ENCODE measurements at regions not wholly inside any gene's neighbourhood (a gene's known extent, or its start where the extent isn't known, plus 50 kb on each side); places are given as distances from the start of the nearest gene placed in this dataset.
"Not testable (repeated sequence)": the region's sequence is repeated elsewhere in the genome, so short reads cannot be mapped to it uniquely, and the experiment has no call there.

DNA sequence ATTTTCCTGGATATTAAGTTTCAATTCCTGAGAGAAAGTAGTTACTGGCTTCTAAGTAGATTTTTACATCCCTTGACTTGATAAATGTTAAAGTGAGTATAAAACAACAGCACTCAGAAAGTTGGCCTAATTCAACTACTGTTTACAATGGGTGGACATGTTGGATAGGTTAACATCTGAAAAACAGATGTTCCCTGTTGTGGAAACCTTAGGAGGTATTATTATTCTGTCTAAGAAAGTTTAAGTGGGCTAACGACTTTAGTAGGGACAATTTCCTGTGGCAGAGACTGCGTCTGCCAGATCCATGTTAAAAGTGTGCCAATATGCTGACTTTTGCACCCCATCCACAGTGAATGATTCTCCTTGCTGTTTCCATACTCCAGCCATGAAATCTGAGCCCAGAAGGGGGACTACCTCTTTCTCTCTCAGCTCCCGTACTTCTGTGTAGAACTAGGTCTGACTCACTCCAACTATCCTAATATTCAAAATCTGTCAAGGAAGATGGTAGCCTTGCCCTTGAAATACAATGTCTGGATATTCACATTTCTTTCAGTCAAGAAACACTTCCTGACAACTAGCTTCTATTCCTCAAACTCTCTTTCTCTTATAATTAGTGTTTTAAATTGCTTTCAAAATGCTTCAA is 327.5 kb upstream of the HNRNPA3 start:
- no peaks in the 10 kb centered on the region for H3K4me1 ChIP-seq (ENCODE audit: control insufficient read depth, insufficient read depth, low read length, poor library complexity, severe bottlenecking)
- WGBS, 2 experiments (ENCODE audit: insufficient coverage in 2 of 2): 70 to 86% methylated on average over 1 to 2 of the region's 3 CpGs
- H3K9me3 ChIP-seq (ENCODE audit: control insufficient read depth, low read length): no peaks in the 10 kb centered on the region
- H3K27ac ChIP-seq (ENCODE audit: low read depth, low read length, severe bottlenecking): no peak overlapping the region
- H3K4me3 ChIP-seq (ENCODE audit: extremely low read depth, insufficient read depth, low read length, poor library complexity, severe bottlenecking): no peak overlapping the region
- H3K36me3 ChIP-seq (ENCODE audit: control insufficient read depth, insufficient read depth, low read length): no peaks in the 10 kb centered on the region

DNA sequence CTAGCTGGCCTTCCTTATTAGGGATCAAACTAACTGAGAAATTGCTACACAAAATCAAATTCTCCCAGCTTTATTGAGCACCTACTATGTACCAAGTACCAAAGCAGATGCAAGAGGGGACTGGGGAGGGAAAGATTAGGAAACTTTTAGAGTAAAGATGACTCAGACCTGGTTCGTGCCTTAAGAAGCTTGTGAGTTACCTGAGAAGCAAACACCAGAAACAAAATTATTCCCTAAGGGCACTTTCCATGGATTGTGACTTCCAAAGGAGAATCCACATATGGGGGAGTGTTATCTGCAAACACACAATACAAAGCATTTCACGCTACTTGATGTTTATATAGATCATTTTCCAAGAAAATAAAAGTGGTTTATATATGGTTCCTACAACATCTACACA is 326.9 kb upstream of the HNRNPA3 start:
- H3K27ac ChIP-seq (ENCODE audit: low read depth, low read length, severe bottlenecking): no peak overlapping the region
- H3K4me1 ChIP-seq (ENCODE audit: control insufficient read depth, insufficient read depth, low read length, poor library complexity, severe bottlenecking): no peaks in the 10 kb centered on the region
- no CpG with 5 or more reads among the region's 2 CpGs for WGBS, 2 experiments (ENCODE audit: insufficient coverage in 2 of 2)
- H3K9me3 ChIP-seq (ENCODE audit: control insufficient read depth, low read length): no peaks in the 10 kb centered on the region
- H3K36me3 ChIP-seq (ENCODE audit: control insufficient read depth, insufficient read depth, low read length): no peaks in the 10 kb centered on the region
- no peak overlapping the region for H3K4me3 ChIP-seq (ENCODE audit: extremely low read depth, insufficient read depth, low read length, poor library complexity, severe bottlenecking)

GRCh38 chr2:176891105-176891504 is 321.5 kb upstream of the HNRNPA3 start:
- 80 to 82% methylated on average over 1 to 2 of the region's 4 CpGs for WGBS, 2 experiments (ENCODE audit: insufficient coverage in 2 of 2)

DNA sequence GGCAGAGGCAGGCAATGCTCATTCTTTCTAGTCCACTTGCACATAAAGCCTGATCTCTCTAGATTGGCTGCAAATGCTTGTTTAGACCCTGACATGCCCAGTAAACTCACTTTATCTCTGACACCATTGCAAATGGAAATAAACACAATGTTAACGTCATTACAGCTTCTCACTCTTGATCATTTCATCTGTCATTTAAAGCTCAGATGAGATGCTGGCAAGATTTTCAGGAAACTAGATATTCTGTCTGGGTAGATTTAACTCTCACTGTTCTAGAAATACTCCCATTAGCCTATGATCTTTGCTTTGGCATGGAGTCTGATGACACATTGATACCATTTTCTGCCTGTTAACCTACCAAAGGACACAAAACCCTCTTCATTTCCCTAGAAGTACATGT is 320.7 kb upstream of the HNRNPA3 start:
- 89% methylated on average over 1 of the region's 1 CpG; no CpG with 5 or more reads in 1 of the 2 experiments for WGBS, 2 experiments (ENCODE audit: insufficient coverage in 2 of 2)

More at GRCh38 chr2:176891105-176891504, 321.5 kb upstream of the HNRNPA3 start:
- H3K4me3 ChIP-seq (ENCODE audit: extremely low read depth, insufficient read depth, low read length, poor library complexity, severe bottlenecking): no peak overlapping the region
- no peak overlapping the region for H3K27ac ChIP-seq (ENCODE audit: low read depth, low read length, severe bottlenecking)
- no peaks in the 10 kb centered on the region for H3K9me3 ChIP-seq (ENCODE audit: control insufficient read depth, low read length)
- no peaks in the 10 kb centered on the region for H3K36me3 ChIP-seq (ENCODE audit: control insufficient read depth, insufficient read depth, low read length)
- no peaks in the 10 kb centered on the region for H3K4me1 ChIP-seq (ENCODE audit: control insufficient read depth, insufficient read depth, low read length, poor library complexity, severe bottlenecking)

GRCh38 chr2:176892676-176893226 is 319.8 kb upstream of the HNRNPA3 start:
- H3K27ac ChIP-seq (ENCODE audit: low read depth, low read length, severe bottlenecking): no peak overlapping the region
- H3K4me3 ChIP-seq (ENCODE audit: extremely low read depth, insufficient read depth, low read length, poor library complexity, severe bottlenecking): no peak overlapping the region
- no CpG with 5 or more reads among the region's 2 CpGs for WGBS, 2 experiments (ENCODE audit: insufficient coverage in 2 of 2)
- no peaks in the 10 kb centered on the region for H3K4me1 ChIP-seq (ENCODE audit: control insufficient read depth, insufficient read depth, low read length, poor library complexity, severe bottlenecking)
- no peaks in the 10 kb centered on the region for H3K9me3 ChIP-seq (ENCODE audit: control insufficient read depth, low read length)
- no peaks in the 10 kb centered on the region for H3K36me3 ChIP-seq (ENCODE audit: control insufficient read depth, insufficient read depth, low read length)

More for the DNA sequence above, 320.7 kb upstream of the HNRNPA3 start:
- Histone ChIP-seq H3K27ac (ENCODE audit: low read depth, low read length, severe bottlenecking) (no peak overlapping the region), H3K36me3 (ENCODE audit: control insufficient read depth, insufficient read depth, low read length) (no peaks in the 10 kb centered on the region), H3K4me1 (ENCODE audit: control insufficient read depth, insufficient read depth, low read length, poor library complexity, severe bottlenecking) (no peaks in the 10 kb centered on the region), H3K9me3 (ENCODE audit: control insufficient read depth, low read length) (no peaks in the 10 kb centered on the region), H3K4me3 (ENCODE audit: extremely low read depth, insufficient read depth, low read length, poor library complexity, severe bottlenecking) (no peak overlapping the region)

GRCh38 chr2:176895158-176895557 is 317.4 kb upstream of the HNRNPA3 start:
- WGBS, 2 experiments (ENCODE audit: insufficient coverage in 2 of 2): 80% methylated on average over 2 of the region's 2 CpGs; no CpG with 5 or more reads in 1 of the 2 experiments
- Histone ChIP-seq H3K36me3 (ENCODE audit: control insufficient read depth, insufficient read depth, low read length) (no peaks in the 10 kb centered on the region), H3K4me3 (ENCODE audit: extremely low read depth, insufficient read depth, low read length, poor library complexity, severe bottlenecking) (no peak overlapping the region), H3K9me3 (ENCODE audit: control insufficient read depth, low read length) (no peaks in the 10 kb centered on the region), H3K4me1 (ENCODE audit: control insufficient read depth, insufficient read depth, low read length, poor library complexity, severe bottlenecking) (no peaks in the 10 kb centered on the region), H3K27ac (ENCODE audit: low read depth, low read length, severe bottlenecking) (no peak overlapping the region)

DNA sequence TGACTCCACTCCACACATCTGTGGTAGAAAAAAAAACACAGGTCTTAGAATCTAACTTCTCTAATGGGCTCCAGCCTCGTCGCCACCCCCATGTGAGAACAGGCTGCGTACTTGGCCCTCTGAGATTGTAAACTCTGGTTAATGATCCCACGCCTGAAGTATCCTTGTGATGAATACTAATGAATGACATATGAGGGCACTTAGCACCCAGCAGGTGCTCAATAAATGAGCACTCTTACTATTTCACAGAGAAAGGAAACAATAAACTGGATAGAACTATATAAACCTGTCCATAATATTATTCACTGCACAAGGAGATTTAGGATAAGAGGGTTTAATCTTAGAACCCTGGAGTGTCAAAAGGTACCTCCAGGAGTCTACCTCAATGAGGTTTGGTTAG is 310.1 kb upstream of the HNRNPA3 start:
- Histone ChIP-seq H3K4me1 (ENCODE audit: control insufficient read depth, insufficient read depth, low read length, poor library complexity, severe bottlenecking) (no peaks in the 10 kb centered on the region), H3K36me3 (ENCODE audit: control insufficient read depth, insufficient read depth, low read length) (no peaks in the 10 kb centered on the region), H3K4me3 (ENCODE audit: extremely low read depth, insufficient read depth, low read length, poor library complexity, severe bottlenecking) (no peak overlapping the region), H3K27ac (ENCODE audit: low read depth, low read length, severe bottlenecking) (no peak overlapping the region), H3K9me3 (ENCODE audit: control insufficient read depth, low read length) (no peaks in the 10 kb centered on the region)
- 60 to 75% methylated on average over 1 to 2 of the region's 4 CpGs for WGBS, 2 experiments (ENCODE audit: insufficient coverage in 2 of 2)

GRCh38 chr2:176904053-176904452 is 308.5 kb upstream of the HNRNPA3 start:
- not testable (repeated sequence) for H3K9me3 ChIP-seq (ENCODE audit: control insufficient read depth, low read length); H3K4me3 ChIP-seq (ENCODE audit: extremely low read depth, insufficient read depth, low read length, poor library complexity, severe bottlenecking); H3K27ac ChIP-seq (ENCODE audit: low read depth, low read length, severe bottlenecking); H3K4me1 ChIP-seq (ENCODE audit: control insufficient read depth, insufficient read depth, low read length, poor library complexity, severe bottlenecking); H3K36me3 ChIP-seq (ENCODE audit: control insufficient read depth, insufficient read depth, low read length)
- 100% methylated on average over 1 of the region's 2 CpGs; no CpG with 5 or more reads in 1 of the 2 experiments for WGBS, 2 experiments (ENCODE audit: insufficient coverage in 2 of 2)

DNA sequence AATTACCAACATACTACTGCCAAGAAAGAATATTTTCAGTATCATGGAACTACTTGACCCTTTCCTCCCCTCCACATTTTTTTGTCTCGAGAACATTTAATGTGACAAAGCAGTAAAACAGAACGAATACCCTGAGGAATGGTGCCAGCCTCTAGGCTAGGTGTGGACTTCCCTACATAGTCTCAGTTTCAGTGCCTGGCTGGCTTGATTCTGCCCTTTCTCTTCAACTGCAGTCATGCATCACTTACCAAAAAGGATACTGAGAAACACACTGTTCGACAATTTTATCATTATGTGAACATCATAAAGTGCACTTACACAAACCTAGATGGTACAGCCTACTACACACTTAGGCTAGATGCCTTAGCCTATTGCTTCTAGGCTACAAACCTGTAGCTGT is 305.3 kb upstream of the HNRNPA3 start:
- H3K36me3 ChIP-seq (ENCODE audit: control insufficient read depth, insufficient read depth, low read length): no peaks in the 10 kb centered on the region
- H3K27ac ChIP-seq (ENCODE audit: low read depth, low read length, severe bottlenecking): no peak overlapping the region
- no peaks in the 10 kb centered on the region for H3K4me1 ChIP-seq (ENCODE audit: control insufficient read depth, insufficient read depth, low read length, poor library complexity, severe bottlenecking)
- H3K9me3 ChIP-seq (ENCODE audit: control insufficient read depth, low read length): no peaks in the 10 kb centered on the region
- 75 to 86% methylated on average over 1 to 3 of the region's 3 CpGs for WGBS, 2 experiments (ENCODE audit: insufficient coverage in 2 of 2)
- no peak overlapping the region for H3K4me3 ChIP-seq (ENCODE audit: extremely low read depth, insufficient read depth, low read length, poor library complexity, severe bottlenecking)

DNA sequence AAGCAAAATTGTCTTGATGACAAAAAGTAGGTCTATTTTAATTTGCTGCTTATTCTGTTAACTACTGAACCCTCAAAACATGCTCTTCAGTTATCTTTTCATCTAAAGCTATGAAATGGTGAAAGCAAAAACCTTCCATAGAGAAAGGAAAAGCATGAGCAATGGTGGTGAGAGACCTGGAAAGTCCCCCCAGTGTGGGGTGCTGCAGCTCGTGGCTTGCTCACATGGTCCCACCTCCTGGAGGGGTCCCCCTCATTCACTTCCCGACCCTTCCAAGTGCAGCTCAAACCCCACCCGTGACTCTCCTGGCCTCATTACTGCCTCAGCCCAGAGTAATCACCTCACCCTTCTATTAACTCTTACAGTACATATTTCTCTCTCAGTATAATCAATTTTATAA is 301.8 kb upstream of the HNRNPA3 start:
- H3K27ac ChIP-seq (ENCODE audit: low read depth, low read length, severe bottlenecking): no peak overlapping the region
- WGBS, 2 experiments (ENCODE audit: insufficient coverage in 2 of 2): 70 to 97% methylated on average over 3 of the region's 3 CpGs

GRCh38 chr2:176913955-176914354 is 298.6 kb upstream of the HNRNPA3 start:
- Histone ChIP-seq H3K9me3 (ENCODE audit: control insufficient read depth, low read length) (no peaks in the 10 kb centered on the region), H3K4me3 (ENCODE audit: extremely low read depth, insufficient read depth, low read length, poor library complexity, severe bottlenecking) (no peak overlapping the region), H3K27ac (ENCODE audit: low read depth, low read length, severe bottlenecking) (no peak overlapping the region), H3K36me3 (ENCODE audit: control insufficient read depth, insufficient read depth, low read length) (no peaks in the 10 kb centered on the region), H3K4me1 (ENCODE audit: control insufficient read depth, insufficient read depth, low read length, poor library complexity, severe bottlenecking) (no peaks in the 10 kb centered on the region)
- no CpG with 5 or more reads among the region's 1 CpG for WGBS, 2 experiments (ENCODE audit: insufficient coverage in 2 of 2)

More for the DNA sequence above, 301.8 kb upstream of the HNRNPA3 start:
- Histone ChIP-seq H3K4me1 (ENCODE audit: control insufficient read depth, insufficient read depth, low read length, poor library complexity, severe bottlenecking) (no peaks in the 10 kb centered on the region), H3K36me3 (ENCODE audit: control insufficient read depth, insufficient read depth, low read length) (no peaks in the 10 kb centered on the region), H3K4me3 (ENCODE audit: extremely low read depth, insufficient read depth, low read length, poor library complexity, severe bottlenecking) (no peak overlapping the region), H3K9me3 (ENCODE audit: control insufficient read depth, low read length) (no peaks in the 10 kb centered on the region)
